Progenitor cell of endocrine pancreas (in vitro differentiated cells): ENCODE measurements at regions not wholly inside any gene's neighbourhood (a gene's known extent, or its start where the extent isn't known, plus 50 kb on each side); places are given as distances from the start of the nearest gene placed in this dataset.

Source experiments
- DNase-seq: peaks from one replicate; pipeline ENCODE4 v3.0.0; 2021; ENCODE audit warnings: low spot score; ENCODE audit not compliant: unreplicated experiment
- H3K27ac Mint-ChIP-seq: 2 replicates; pipeline ENCODE4 v1.8.0; 2021; ENCODE audit warnings: mild to moderate bottlenecking, moderate library complexity, mixed read lengths
- H3K27me3 Mint-ChIP-seq: 2 replicates; pipeline ENCODE4 v1.8.0; 2021; ENCODE audit warnings: mixed read lengths
- H3K36me3 Mint-ChIP-seq: 2 replicates; pipeline ENCODE4 v1.8.0; 2022; ENCODE audit warnings: mixed read lengths; ENCODE audit not compliant: insufficient read depth
- H3K4me1 Mint-ChIP-seq: 2 replicates; pipeline ENCODE4 v1.8.0; 2021; ENCODE audit warnings: low read depth, mixed read lengths
- H3K4me3 Mint-ChIP-seq: 2 replicates; pipeline ENCODE4 v1.8.0; 2021; ENCODE audit warnings: low read depth, mild to moderate bottlenecking, moderate library complexity, mixed read lengths
- H3K9me3 Mint-ChIP-seq: 2 replicates; pipeline ENCODE4 v1.8.0; 2021; ENCODE audit warnings: low read depth, mixed read lengths
- TF ChIP-seq, protein P1 (sequence below): fragments of 200-600 bp; sonication (generic); IDR thresholded peaks from one replicate; pipeline ENCODE4 v1.5.0; 2021; ENCODE audit warnings: antibody characterized with exemption, mild to moderate bottlenecking; ENCODE audit not compliant: unreplicated experiment

GRCh38 chr1:55839626-55840025 is 624.5 kb upstream of the USP24 start:
- no peak for DNase-seq
- H3K36me3 Mint-ChIP-seq, result no peaks in the 10 kb centered on the region
- TF ChIP-seq, protein P1, sequence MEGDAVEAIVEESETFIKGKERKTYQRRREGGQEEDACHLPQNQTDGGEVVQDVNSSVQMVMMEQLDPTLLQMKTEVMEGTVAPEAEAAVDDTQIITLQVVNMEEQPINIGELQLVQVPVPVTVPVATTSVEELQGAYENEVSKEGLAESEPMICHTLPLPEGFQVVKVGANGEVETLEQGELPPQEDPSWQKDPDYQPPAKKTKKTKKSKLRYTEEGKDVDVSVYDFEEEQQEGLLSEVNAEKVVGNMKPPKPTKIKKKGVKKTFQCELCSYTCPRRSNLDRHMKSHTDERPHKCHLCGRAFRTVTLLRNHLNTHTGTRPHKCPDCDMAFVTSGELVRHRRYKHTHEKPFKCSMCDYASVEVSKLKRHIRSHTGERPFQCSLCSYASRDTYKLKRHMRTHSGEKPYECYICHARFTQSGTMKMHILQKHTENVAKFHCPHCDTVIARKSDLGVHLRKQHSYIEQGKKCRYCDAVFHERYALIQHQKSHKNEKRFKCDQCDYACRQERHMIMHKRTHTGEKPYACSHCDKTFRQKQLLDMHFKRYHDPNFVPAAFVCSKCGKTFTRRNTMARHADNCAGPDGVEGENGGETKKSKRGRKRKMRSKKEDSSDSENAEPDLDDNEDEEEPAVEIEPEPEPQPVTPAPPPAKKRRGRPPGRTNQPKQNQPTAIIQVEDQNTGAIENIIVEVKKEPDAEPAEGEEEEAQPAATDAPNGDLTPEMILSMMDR, result no peak
- no peak overlapping the region for H3K27ac Mint-ChIP-seq
- H3K27me3 Mint-ChIP-seq, result no peaks in the 10 kb centered on the region
- peaks cover 3% of the 10 kb centered on the region for H3K9me3 Mint-ChIP-seq
- peaks cover 2% of the 10 kb centered on the region for H3K4me1 Mint-ChIP-seq
- no peak overlapping the region for H3K4me3 Mint-ChIP-seq

- H3K4me1 Mint-ChIP-seq, result peaks cover 2% of the 10 kb centered on the region
- no peaks in the 10 kb centered on the region for H3K27me3 Mint-ChIP-seq
Observed at GRCh38 chr1:55839221-55839620, 624.1 kb upstream of the USP24 start.

GRCh38 chr1:55836086-55836485 is 620.9 kb upstream of the USP24 start:
- H3K36me3 Mint-ChIP-seq, result no peaks in the 10 kb centered on the region
- no peak for DNase-seq
- peaks cover 2% of the 10 kb centered on the region for H3K4me1 Mint-ChIP-seq
- H3K4me3 Mint-ChIP-seq, result no peak overlapping the region
- H3K27ac Mint-ChIP-seq, result no peak overlapping the region
- TF ChIP-seq, protein P1, result no peak
- peaks cover 3% of the 10 kb centered on the region for H3K9me3 Mint-ChIP-seq
- H3K27me3 Mint-ChIP-seq, result no peaks in the 10 kb centered on the region

More at GRCh38 chr1:55839221-55839620, 624.1 kb upstream of the USP24 start:
- Mint-ChIP-seq H3K27ac (no peak overlapping the region), H3K36me3 (no peaks in the 10 kb centered on the region), H3K4me3 (no peak overlapping the region), H3K9me3 (peaks cover 3% of the 10 kb centered on the region)
- DNase-seq, result no peak
- TF ChIP-seq, protein P1, result no peak

- Mint-ChIP-seq H3K27me3 (no peaks in the 10 kb centered on the region), H3K4me3 (no peak overlapping the region), H3K27ac (no peak overlapping the region), H3K9me3 (peaks cover 3% of the 10 kb centered on the region), H3K4me1 (peaks cover 2% of the 10 kb centered on the region), H3K36me3 (no peaks in the 10 kb centered on the region)
- DNase-seq, result no peak
- TF ChIP-seq, protein P1, result no peak
Observed at GRCh38 chr1:55833529-55834091, 618.4 kb upstream of the USP24 start.

GRCh38 chr1:55831759-55832158 is 616.6 kb upstream of the USP24 start:
- no peaks in the 10 kb centered on the region for H3K36me3 Mint-ChIP-seq
- no peak for DNase-seq
- TF ChIP-seq, protein P1, result no peak
- H3K27me3 Mint-ChIP-seq, result no peaks in the 10 kb centered on the region
- no peak overlapping the region for H3K27ac Mint-ChIP-seq
- no peak overlapping the region for H3K4me3 Mint-ChIP-seq
- peaks cover 2% of the 10 kb centered on the region for H3K4me1 Mint-ChIP-seq
- no peaks in the 10 kb centered on the region for H3K9me3 Mint-ChIP-seq
